Osteoblast (primary cell): ENCODE measurements at regions not wholly inside any gene's neighbourhood (a gene's known extent, or its start where the extent isn't known, plus 50 kb on each side); places are given as distances from the start of the nearest gene placed in this dataset.

Source experiments
- DNase-seq: peaks from one replicate; pipeline ENCODE4 v3.0.0; 2011; ENCODE audit warnings: low spot score, mixed read lengths; ENCODE audit not compliant: insufficient read length; ENCODE audit errors: missing footprints
- H2AFZ ChIP-seq: 2 replicates; pipeline ENCODE4 v1.6.0; 2011; ENCODE audit warnings: mild to moderate bottlenecking, low read length
- H3K27ac ChIP-seq: 2 replicates; pipeline ENCODE4 v1.5.1; 2011; ENCODE audit warnings: mild to moderate bottlenecking, low read depth, low read length, moderate library complexity
- H3K27me3 ChIP-seq: 2 replicates; pipeline ENCODE4 v1.6.0; 2012; ENCODE audit warnings: mild to moderate bottlenecking, control low read depth, inconsistent platforms, low read length, moderate library complexity; ENCODE audit not compliant: insufficient read depth
- H3K36me3 ChIP-seq: 2 replicates; pipeline ENCODE4 v1.5.1; 2011; ENCODE audit warnings: mild to moderate bottlenecking, low read length, control low read depth, moderate library complexity; ENCODE audit not compliant: insufficient read depth
- H3K4me1 ChIP-seq: 2 replicates; pipeline ENCODE4 v1.5.1; 2011; ENCODE audit warnings: mild to moderate bottlenecking, low read length, control low read depth, moderate library complexity; ENCODE audit not compliant: insufficient read depth
- H3K4me2 ChIP-seq: 2 replicates; pipeline ENCODE4 v1.6.0; 2011; ENCODE audit warnings: mild to moderate bottlenecking, low read length; ENCODE audit not compliant: insufficient read depth
- H3K4me3 ChIP-seq: fragments of 200-600 bp; sonication (generic); 3 replicates; pipeline ENCODE4 v1.5.1; 2012; ENCODE audit warnings: mild to moderate bottlenecking, low read length, inconsistent platforms; ENCODE audit not compliant: insufficient read depth
- H3K79me2 ChIP-seq: 2 replicates; pipeline ENCODE4 v1.6.0; 2012; ENCODE audit warnings: mild to moderate bottlenecking, low read length, control low read depth, inconsistent platforms; ENCODE audit not compliant: insufficient read depth
- H3K9me3 ChIP-seq: 2 replicates; pipeline ENCODE4 v1.5.1; 2011; ENCODE audit warnings: low read depth, low read length, control low read depth
- H4K20me1 ChIP-seq: 2 replicates; pipeline ENCODE4 v1.6.0; 2012; ENCODE audit warnings: mild to moderate bottlenecking, low read length, control low read depth; ENCODE audit not compliant: insufficient read depth
- TF ChIP-seq, protein P1 (sequence below): IDR thresholded peaks from 2 replicates; pipeline ENCODE4 v1.5.1; 2011; ENCODE audit warnings: mild to moderate bottlenecking, low read depth, low read length, moderate library complexity; ENCODE audit errors: extremely low read depth

DNA sequence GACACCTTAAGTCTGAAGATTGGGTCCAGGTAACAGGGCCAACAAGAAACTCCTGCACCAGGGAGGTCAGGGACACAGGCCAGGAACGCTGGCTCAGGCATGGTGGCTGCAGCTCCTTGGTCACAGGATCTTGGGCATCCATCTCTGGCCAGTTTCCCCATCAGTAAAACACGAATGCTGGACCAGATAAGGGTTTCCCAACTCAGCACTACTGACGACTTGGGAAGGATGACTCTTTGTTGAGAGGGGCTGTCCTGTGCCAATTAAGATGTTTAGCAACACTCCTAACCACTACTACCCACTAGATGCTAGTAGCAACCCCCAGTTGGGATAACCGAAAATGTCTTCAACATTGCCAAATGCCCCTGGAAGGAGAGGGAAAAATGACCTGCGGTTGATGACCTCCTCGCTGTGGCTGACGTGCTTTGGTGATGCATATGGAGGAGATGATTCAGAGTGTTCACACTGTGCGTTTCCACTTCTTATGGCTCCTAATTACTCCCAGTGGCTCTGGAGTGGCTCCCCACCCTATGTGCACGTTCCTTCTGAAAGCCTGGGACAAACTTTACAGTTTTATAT, 261.9 kb downstream of the CDH26 start:
- no peak overlapping the region for H3K27ac ChIP-seq
- no peak for DNase-seq
- no peaks in the 10 kb centered on the region for H4K20me1 ChIP-seq
- H3K4me3 ChIP-seq = no peak overlapping the region
- no peaks in the 10 kb centered on the region for H3K4me1 ChIP-seq
- no peaks in the 10 kb centered on the region for H3K9me3 ChIP-seq
- no peak overlapping the region for H3K4me2 ChIP-seq
- H2AFZ ChIP-seq = no peak overlapping the region
- no peaks in the 10 kb centered on the region for H3K36me3 ChIP-seq
- TF ChIP-seq, protein P1, sequence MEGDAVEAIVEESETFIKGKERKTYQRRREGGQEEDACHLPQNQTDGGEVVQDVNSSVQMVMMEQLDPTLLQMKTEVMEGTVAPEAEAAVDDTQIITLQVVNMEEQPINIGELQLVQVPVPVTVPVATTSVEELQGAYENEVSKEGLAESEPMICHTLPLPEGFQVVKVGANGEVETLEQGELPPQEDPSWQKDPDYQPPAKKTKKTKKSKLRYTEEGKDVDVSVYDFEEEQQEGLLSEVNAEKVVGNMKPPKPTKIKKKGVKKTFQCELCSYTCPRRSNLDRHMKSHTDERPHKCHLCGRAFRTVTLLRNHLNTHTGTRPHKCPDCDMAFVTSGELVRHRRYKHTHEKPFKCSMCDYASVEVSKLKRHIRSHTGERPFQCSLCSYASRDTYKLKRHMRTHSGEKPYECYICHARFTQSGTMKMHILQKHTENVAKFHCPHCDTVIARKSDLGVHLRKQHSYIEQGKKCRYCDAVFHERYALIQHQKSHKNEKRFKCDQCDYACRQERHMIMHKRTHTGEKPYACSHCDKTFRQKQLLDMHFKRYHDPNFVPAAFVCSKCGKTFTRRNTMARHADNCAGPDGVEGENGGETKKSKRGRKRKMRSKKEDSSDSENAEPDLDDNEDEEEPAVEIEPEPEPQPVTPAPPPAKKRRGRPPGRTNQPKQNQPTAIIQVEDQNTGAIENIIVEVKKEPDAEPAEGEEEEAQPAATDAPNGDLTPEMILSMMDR = no peak
- H3K79me2 ChIP-seq = no peaks in the 10 kb centered on the region
- no peaks in the 10 kb centered on the region for H3K27me3 ChIP-seq

DNA sequence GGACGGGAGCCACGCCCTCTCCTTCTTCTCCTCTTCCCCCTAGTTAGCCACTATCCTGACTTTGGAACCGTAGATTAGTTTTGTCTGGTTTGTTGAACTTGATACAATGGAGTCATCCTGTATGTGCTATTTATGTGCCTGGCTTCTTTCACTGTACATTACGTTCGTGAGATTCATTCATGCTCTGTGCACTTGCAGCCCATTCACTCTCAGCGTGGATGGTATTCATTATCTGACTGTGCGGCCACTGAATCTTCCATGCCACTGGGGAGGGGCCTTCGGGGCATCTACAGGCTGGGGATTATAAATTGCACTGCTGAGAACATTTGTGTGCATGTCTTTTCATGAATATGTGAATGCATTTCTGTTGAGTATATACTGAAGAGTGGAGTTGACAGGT, 262.5 kb downstream of the CDH26 start:
- H3K27ac ChIP-seq = no peak overlapping the region
- H3K9me3 ChIP-seq = no peaks in the 10 kb centered on the region
- no peak for DNase-seq
- H3K4me1 ChIP-seq = no peaks in the 10 kb centered on the region
- H3K36me3 ChIP-seq = no peaks in the 10 kb centered on the region
- no peak overlapping the region for H3K4me3 ChIP-seq
- TF ChIP-seq, protein P1 = no peak
- no peak overlapping the region for H2AFZ ChIP-seq
- H3K79me2 ChIP-seq = no peaks in the 10 kb centered on the region
- no peak overlapping the region for H3K4me2 ChIP-seq
- no peaks in the 10 kb centered on the region for H4K20me1 ChIP-seq
- no peaks in the 10 kb centered on the region for H3K27me3 ChIP-seq

DNA sequence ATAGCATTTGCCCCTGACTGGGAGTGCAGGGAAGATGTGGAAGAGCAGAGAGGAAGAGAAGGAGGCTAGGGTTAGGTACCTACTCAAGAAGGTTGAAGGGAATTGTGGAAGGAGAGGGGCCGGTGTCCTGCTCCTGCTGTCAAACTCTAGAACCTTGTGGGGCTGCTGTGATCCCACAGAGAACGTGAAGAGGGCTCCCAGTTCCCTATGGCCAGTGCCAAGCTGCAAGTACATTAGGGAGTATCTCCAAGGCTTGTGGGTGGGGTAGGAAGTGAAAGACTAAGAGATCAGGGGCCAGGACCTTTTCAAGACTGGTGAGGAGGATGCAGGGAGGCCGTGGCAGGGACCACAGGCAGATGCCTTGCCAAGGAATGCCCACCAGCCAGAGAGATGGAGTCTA, 263.4 kb downstream of the CDH26 start:
- Histone ChIP-seq H3K4me2 (no peak overlapping the region), H3K27ac (no peak overlapping the region), H3K79me2 (no peaks in the 10 kb centered on the region), H3K4me1 (no peaks in the 10 kb centered on the region), H2AFZ (no peak overlapping the region), H4K20me1 (no peaks in the 10 kb centered on the region), H3K36me3 (no peaks in the 10 kb centered on the region), H3K27me3 (no peaks in the 10 kb centered on the region), H3K4me3 (no peak overlapping the region), H3K9me3 (no peaks in the 10 kb centered on the region)
- DNase-seq = no peak
- TF ChIP-seq, protein P1 = no peak

DNA sequence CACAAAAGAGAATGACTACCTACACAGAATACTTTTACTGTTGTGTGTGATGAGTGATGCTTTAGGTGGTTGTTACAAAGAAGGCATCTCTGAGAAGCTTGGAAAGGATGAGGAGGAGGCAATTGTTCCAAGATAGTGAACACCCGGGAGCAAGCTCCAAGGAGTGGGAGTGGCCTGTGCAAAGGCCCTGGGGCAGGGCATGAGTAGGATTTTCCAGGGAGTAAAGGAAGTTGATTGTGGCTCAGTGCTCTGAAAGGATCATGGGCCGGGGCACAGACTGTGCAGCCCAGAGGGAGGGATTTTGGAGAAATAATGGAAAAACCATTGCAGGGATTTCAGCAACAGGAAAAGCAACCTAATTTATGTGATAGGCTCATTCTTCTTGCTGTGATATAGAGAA, 264.3 kb downstream of the CDH26 start:
- Histone ChIP-seq H3K79me2 (no peaks in the 10 kb centered on the region), H4K20me1 (no peaks in the 10 kb centered on the region), H3K4me3 (no peak overlapping the region), H3K4me2 (no peak overlapping the region), H3K36me3 (no peaks in the 10 kb centered on the region), H3K27me3 (no peaks in the 10 kb centered on the region), H3K4me1 (no peaks in the 10 kb centered on the region), H2AFZ (no peak overlapping the region), H3K9me3 (no peaks in the 10 kb centered on the region), H3K27ac (no peak overlapping the region)
- DNase-seq = no peak
- TF ChIP-seq, protein P1 = no peak
